Prostate gland (tissue), 2 donors: ENCODE measurements at regions not wholly inside any gene's neighbourhood (a gene's known extent, or its start where the extent isn't known, plus 50 kb on each side); places are given as distances from the start of the nearest gene placed in this dataset.

Experiments used
- DNase-seq: peaks from one replicate; pipeline ENCODE4 v3.0.0-alpha.2; 2019; ENCODE audit warnings: low spot score
- H3K27ac ChIP-seq, 2 donors: fragments of 200-600 bp; sonication (generic); 2 replicates each; pipeline ENCODE4 v1.5.1; 2017 to 2019
- H3K27me3 ChIP-seq: fragments of 200-600 bp; sonication (generic); replicated peaks from 2 replicates; pipeline ENCODE4 v1.5.1; 2019; ENCODE audit not compliant: insufficient read depth
- H3K36me3 ChIP-seq, 2 donors: fragments of 200-600 bp; sonication (generic); 1 replicate in 1 of 2; 2 replicates in 1 of 2; pipeline versions ENCODE4 v1.5.1 to v1.8.1; 2017 to 2019
- H3K4me1 ChIP-seq: fragments of 200-600 bp; sonication (generic); replicated peaks from 2 replicates; pipeline ENCODE4 v1.5.1; 2019
- H3K4me3 ChIP-seq, 2 donors: fragments of 200-600 bp; sonication (generic); 2 replicates each; pipeline ENCODE4 v1.5.1; 2017 to 2019
- H3K9me3 ChIP-seq: fragments of 200-600 bp; sonication (generic); 2 replicates; pipeline ENCODE4 v1.5.1; 2017
- CTCF ChIP-seq, 4 experiments: fragments of 200-600 bp in 2 of 4; fragments of 450-650 bp in 2 of 4; sonication (generic) in 2 of 4; IDR thresholded peaks; 1 replicate in 3 of 4; 2 replicates in 1 of 4; pipeline ENCODE4 v1.5.1; 2016 to 2019; ENCODE audit warnings: antibody characterized with exemption in 4 of 4, mild to moderate bottlenecking in 2 of 4, moderate library complexity in 2 of 4
- POLR2A ChIP-seq: fragments of 450-650 bp; IDR thresholded peaks from one replicate; pipeline ENCODE4 v1.6.1; 2016; ENCODE audit warnings: antibody characterized with exemption, mild to moderate bottlenecking
- POLR2AphosphoS5 ChIP-seq: sonication (generic); formaldehyde crosslinking; IDR thresholded peaks from one replicate; pipeline ENCODE4 v1.6.1; 2017; ENCODE audit warnings: antibody characterized with exemption
- WGBS: methylation state at CpG from one replicate; pipeline ENCODE4 v1.1.5; 2018; 5-methylcytosine and 5-hydroxymethylcytosine counted together
- intact Hi-C: fragments of 100-400 bp; cut with DNase I; formaldehyde crosslinking; loops from one replicate; pipeline ENCODE4 v1.14.2; 2022

- H3K9me3 ChIP-seq, result no peaks in the 10 kb centered on the region
- H3K36me3 ChIP-seq, result no peaks in the 10 kb centered on the region
- intact Hi-C loops, result no loop called here
- no peaks in the 10 kb centered on the region for H3K27me3 ChIP-seq
- DNase-seq, result no peak
- no peak overlapping the region for H3K27ac ChIP-seq
- no peak for TF ChIP-seq CTCF (IDR thresholded peaks at IDR 0.05)
- TF ChIP-seq POLR2A, result no peak
- TF ChIP-seq POLR2AphosphoS5, result no peak
- H3K4me3 ChIP-seq, result no peak overlapping the region
- H3K4me1 ChIP-seq, result no peaks in the 10 kb centered on the region
- WGBS, result 89% methylated on average over 1 of the region's 1 CpG
Observed at GRCh38 chr11:81030186-81030585, 1589.4 kb upstream of the TENM4 start.

GRCh38 chr11:81026032-81026431 is 1585.2 kb upstream of the TENM4 start:
- no peaks in the 10 kb centered on the region for H3K27me3 ChIP-seq
- H3K36me3 ChIP-seq, result no peaks in the 10 kb centered on the region
- 100% methylated on average over 1 of the region's 1 CpG for WGBS
- H3K9me3 ChIP-seq, result no peaks in the 10 kb centered on the region
- no peak overlapping the region for H3K4me3 ChIP-seq
- TF ChIP-seq POLR2A (no peak), POLR2AphosphoS5 (no peak), CTCF (IDR thresholded peaks at IDR 0.05) (no peak)
- H3K4me1 ChIP-seq, result no peaks in the 10 kb centered on the region
- no peak for DNase-seq
- no peak overlapping the region for H3K27ac ChIP-seq
- intact Hi-C loops, result no loop called here

GRCh38 chr11:81022057-81022456 is 1581.2 kb upstream of the TENM4 start:
- intact Hi-C loops, result no loop called here
- H3K36me3 ChIP-seq, result no peaks in the 10 kb centered on the region
- no peak overlapping the region for H3K27ac ChIP-seq
- no peaks in the 10 kb centered on the region for H3K4me1 ChIP-seq
- WGBS, result 83% methylated on average over 1 of the region's 1 CpG
- no peak overlapping the region for H3K4me3 ChIP-seq
- H3K9me3 ChIP-seq, result no peaks in the 10 kb centered on the region
- TF ChIP-seq CTCF (IDR thresholded peaks at IDR 0.05) (no peak), POLR2AphosphoS5 (no peak), POLR2A (no peak)
- no peaks in the 10 kb centered on the region for H3K27me3 ChIP-seq
- no peak for DNase-seq

GRCh38 chr11:81010631-81011030 is 1569.8 kb upstream of the TENM4 start:
- H3K4me3 ChIP-seq, result no peak overlapping the region
- no peak for TF ChIP-seq POLR2AphosphoS5
- no peak for TF ChIP-seq POLR2A
- TF ChIP-seq CTCF (IDR thresholded peaks at IDR 0.05), result no peak
- H3K27me3 ChIP-seq, result no peaks in the 10 kb centered on the region
- 57% methylated on average over 3 of the region's 3 CpGs for WGBS
- DNase-seq, result no peak
- H3K9me3 ChIP-seq, result no peaks in the 10 kb centered on the region
- intact Hi-C loops, result no loop called here
- H3K27ac ChIP-seq, result no peak overlapping the region
- no peaks in the 10 kb centered on the region for H3K4me1 ChIP-seq
- no peaks in the 10 kb centered on the region for H3K36me3 ChIP-seq

GRCh38 chr11:81007046-81007445 is 1566.2 kb upstream of the TENM4 start:
- Histone ChIP-seq H3K27me3 (no peaks in the 10 kb centered on the region), H3K36me3 (no peaks in the 10 kb centered on the region), H3K9me3 (no peaks in the 10 kb centered on the region), H3K4me3 (no peak overlapping the region), H3K27ac (no peak overlapping the region), H3K4me1 (no peaks in the 10 kb centered on the region)
- intact Hi-C loops, result no loop called here
- 15% methylated on average over 2 of the region's 2 CpGs for WGBS
- TF ChIP-seq CTCF (IDR thresholded peaks at IDR 0.05) (peak in 3 of 4 experiments; percentile 11 to 29 (median 20)), POLR2AphosphoS5 (no peak), POLR2A (no peak)
- no peak for DNase-seq
